ENCODE measurements at regions not wholly inside any gene's neighbourhood (a gene's known extent, or its start where the extent isn't known, plus 50 kb on each side); places are given as distances from the start of the nearest gene placed in this dataset.

DNA sequence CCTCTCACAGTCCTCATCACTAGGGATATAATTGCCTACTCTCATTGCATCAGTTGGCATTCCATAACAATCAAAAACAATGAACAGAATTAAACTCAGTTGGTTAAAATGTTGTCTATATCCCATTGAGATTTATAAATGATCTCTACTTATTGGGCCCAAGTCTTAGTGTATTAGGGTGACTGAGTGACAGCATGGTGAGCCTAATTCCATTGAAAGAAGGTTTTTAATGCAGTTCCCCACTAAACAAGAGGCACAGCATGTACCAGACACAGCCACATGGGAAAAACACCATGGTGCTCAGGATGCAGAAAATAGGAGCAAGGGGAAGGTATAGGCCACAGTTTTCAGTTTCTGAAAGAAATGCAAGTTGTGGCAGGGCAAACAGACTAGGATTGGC is 208.4 kb downstream of the RFC3 start:
- TF ChIP-seq POLR2A (IDR thresholded peaks at IDR 0.05; ENCODE audit: low read depth, low read length) (no peak), POLR2AphosphoS5 (IDR thresholded peaks at IDR 0.05; ENCODE audit: low read depth, low read length) (no peak)
